ENCODE measurements at regions not wholly inside any gene's neighbourhood (a gene's known extent, or its start where the extent isn't known, plus 50 kb on each side); places are given as distances from the start of the nearest gene placed in this dataset.

GRCh38 chr3:61340931-61341461, 89.7 kb upstream of the FHIT start:
- no peak for TF ChIP-seq EZH2 (IDR thresholded peaks at IDR 0.05)
- TF ChIP-seq, protein P1, sequence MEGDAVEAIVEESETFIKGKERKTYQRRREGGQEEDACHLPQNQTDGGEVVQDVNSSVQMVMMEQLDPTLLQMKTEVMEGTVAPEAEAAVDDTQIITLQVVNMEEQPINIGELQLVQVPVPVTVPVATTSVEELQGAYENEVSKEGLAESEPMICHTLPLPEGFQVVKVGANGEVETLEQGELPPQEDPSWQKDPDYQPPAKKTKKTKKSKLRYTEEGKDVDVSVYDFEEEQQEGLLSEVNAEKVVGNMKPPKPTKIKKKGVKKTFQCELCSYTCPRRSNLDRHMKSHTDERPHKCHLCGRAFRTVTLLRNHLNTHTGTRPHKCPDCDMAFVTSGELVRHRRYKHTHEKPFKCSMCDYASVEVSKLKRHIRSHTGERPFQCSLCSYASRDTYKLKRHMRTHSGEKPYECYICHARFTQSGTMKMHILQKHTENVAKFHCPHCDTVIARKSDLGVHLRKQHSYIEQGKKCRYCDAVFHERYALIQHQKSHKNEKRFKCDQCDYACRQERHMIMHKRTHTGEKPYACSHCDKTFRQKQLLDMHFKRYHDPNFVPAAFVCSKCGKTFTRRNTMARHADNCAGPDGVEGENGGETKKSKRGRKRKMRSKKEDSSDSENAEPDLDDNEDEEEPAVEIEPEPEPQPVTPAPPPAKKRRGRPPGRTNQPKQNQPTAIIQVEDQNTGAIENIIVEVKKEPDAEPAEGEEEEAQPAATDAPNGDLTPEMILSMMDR (IDR thresholded peaks at IDR 0.05) = no peak
- TF ChIP-seq EZH2phosphoT487 (IDR thresholded peaks at IDR 0.05) = no peak
